Natural killer cell (primary cell): ENCODE measurements at regions not wholly inside any gene's neighbourhood (a gene's known extent, or its start where the extent isn't known, plus 50 kb on each side); places are given as distances from the start of the nearest gene placed in this dataset.
A peak's percentile ranks its signal among the peaks of the same experiment; 100 is the strongest.

Source experiments
- ATAC-seq, 3 donors: fragments of 150-1000 bp in 2 of 3; fragments of 200-7000 bp in 1 of 3; cut with Tn5 transposase; 1 replicate in 1 of 3; 2 replicates in 2 of 3; pipeline ENCODE4 v1.10.0; 2021; ENCODE audit warnings: mild to moderate bottlenecking in 2 of 3, moderate library complexity in 2 of 3
- DNase-seq, 2 donors: peaks; one replicate each; pipeline versions ENCODE4 v3.0.0 to v3.0.0-alpha.2; 2013 to 2021; ENCODE audit warnings: mixed read lengths in 1 of 2
- H3K27ac ChIP-seq: one replicate; pipeline ENCODE4 v1.5.1; 2013; ENCODE audit warnings: mild to moderate bottlenecking, low read length
- H3K27me3 ChIP-seq: one replicate; pipeline ENCODE4 v1.6.1; 2013; ENCODE audit warnings: low read length; ENCODE audit not compliant: control insufficient read depth, insufficient read depth
- H3K36me3 ChIP-seq: one replicate; pipeline ENCODE4 v1.6.1; 2013; ENCODE audit warnings: low read length; ENCODE audit not compliant: control insufficient read depth, insufficient read depth
- H3K4me1 ChIP-seq: one replicate; pipeline ENCODE4 v1.6.1; 2013; ENCODE audit warnings: low read length; ENCODE audit not compliant: control insufficient read depth, insufficient read depth
- H3K4me3 ChIP-seq: one replicate; pipeline ENCODE4 v1.5.1; 2013; ENCODE audit warnings: low read length
- H3K9me3 ChIP-seq: one replicate; pipeline ENCODE4 v1.6.1; 2013; ENCODE audit warnings: low read length; ENCODE audit not compliant: control insufficient read depth, insufficient read depth
- H3K27ac Mint-ChIP-seq, 2 donors: one replicate each; pipeline ENCODE4 v1.8.0; 2022; ENCODE audit warnings: mild to moderate bottlenecking in 2 of 2, mixed read lengths in 2 of 2, moderate library complexity in 1 of 2
- H3K27me3 Mint-ChIP-seq, 2 donors: one replicate each; pipeline ENCODE4 v1.8.0; 2022; ENCODE audit warnings: low read depth in 2 of 2, mixed read lengths in 2 of 2
- H3K36me3 Mint-ChIP-seq: one replicate; pipeline ENCODE4 v1.8.0; 2022; ENCODE audit warnings: mixed read lengths
- H3K4me1 Mint-ChIP-seq, 2 donors: one replicate each; pipeline ENCODE4 v1.8.0; 2022; ENCODE audit warnings: mixed read lengths in 2 of 2
- H3K4me3 Mint-ChIP-seq: one replicate; pipeline ENCODE4 v1.8.0; 2022; ENCODE audit warnings: mild to moderate bottlenecking, moderate library complexity, mixed read lengths
- H3K9me3 Mint-ChIP-seq, 2 donors: one replicate each; pipeline ENCODE4 v1.8.0; 2022; ENCODE audit warnings: mixed read lengths in 2 of 2
- CTCF ChIP-seq: fragments of 200-600 bp; IDR thresholded peaks from one replicate; pipeline ENCODE4 v1.8.0; 2022; ENCODE audit warnings: antibody characterized with exemption
- WGBS: methylation state at CpG from one replicate; pipeline ENCODE4 v1.1.7; 2013; ENCODE audit warnings: missing lambda C conversion rate; ENCODE audit not compliant: insufficient coverage; 5-methylcytosine and 5-hydroxymethylcytosine counted together
- intact Hi-C: fragments of 100-400 bp; cut with micrococcal nuclease; formaldehyde crosslinking; loops from one replicate; pipeline ENCODE4 v1.14.2; 2022

DNA sequence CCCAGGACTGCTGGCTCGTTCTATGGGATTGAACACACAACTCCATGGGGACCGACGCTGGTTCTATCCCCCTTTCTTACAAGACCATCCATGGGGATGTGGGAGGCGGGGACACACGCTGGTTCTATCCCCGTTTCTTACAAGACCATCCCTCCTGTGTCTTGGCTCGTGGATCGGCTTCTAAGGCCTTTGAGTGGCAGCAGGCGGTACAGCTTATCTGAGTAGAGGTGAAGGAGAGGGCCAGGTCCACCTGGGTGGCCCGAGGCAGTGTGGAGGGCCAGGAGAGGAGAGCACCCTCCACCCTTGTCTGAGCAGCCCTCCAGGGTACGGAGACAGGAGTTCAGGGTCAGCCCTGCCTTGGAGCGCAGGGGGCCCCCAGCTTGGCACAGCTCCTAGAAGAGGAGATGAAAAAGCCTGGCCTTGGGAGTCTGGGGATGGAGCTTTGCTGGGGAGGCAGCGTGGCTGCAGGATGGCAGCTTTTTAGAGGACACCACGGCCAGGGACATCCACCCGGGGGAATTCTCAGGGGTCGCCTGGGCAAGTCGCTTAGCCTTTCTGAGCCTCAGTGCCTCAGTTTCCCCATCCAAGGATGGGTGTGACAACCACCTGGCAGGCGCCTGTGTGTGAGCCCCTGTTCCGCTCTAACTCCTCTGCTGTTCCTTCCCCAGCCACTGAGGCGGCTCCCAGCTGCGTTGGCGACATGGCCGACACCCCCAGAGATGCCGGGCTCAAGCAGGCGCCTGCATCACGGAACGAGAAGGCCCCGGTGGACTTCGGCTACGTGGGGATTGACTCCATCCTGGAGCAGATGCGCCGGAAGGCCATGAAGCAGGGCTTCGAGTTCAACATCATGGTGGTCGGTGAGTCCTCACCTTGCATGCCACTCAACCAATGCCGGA, 341.0 kb downstream of the SEC14L1 start:
- peaks cover 94% of the 10 kb centered on the region for H3K4me1 ChIP-seq
- ATAC-seq (no peak), DNase-seq (no peak)
- no peaks in the 10 kb centered on the region for H3K9me3 Mint-ChIP-seq
- intact Hi-C loops = no loop called here
- H3K27me3 ChIP-seq = no peaks in the 10 kb centered on the region
- no peaks in the 10 kb centered on the region for H3K36me3 Mint-ChIP-seq
- H3K27ac Mint-ChIP-seq = peak overlapping the region; percentile 15 to 63
- TF ChIP-seq CTCF = no peak
- WGBS = 96% methylated on average over 35 of the region's 35 CpGs
- H3K27me3 Mint-ChIP-seq = no peaks in the 10 kb centered on the region
- H3K9me3 ChIP-seq = peaks cover 17% of the 10 kb centered on the region
- no peak overlapping the region for H3K27ac ChIP-seq
- H3K4me3 Mint-ChIP-seq = no peak overlapping the region
- H3K4me1 Mint-ChIP-seq = peaks cover 39 to 42% of the 10 kb centered on the region in 2 donors
- H3K36me3 ChIP-seq = peaks cover 39% of the 10 kb centered on the region
- no peak overlapping the region for H3K4me3 ChIP-seq

GRCh38 chr17:77482375-77483127, 341.8 kb downstream of the SEC14L1 start:
- Mint-ChIP-seq H3K4me3 (no peak overlapping the region), H3K27ac (no peak overlapping the region), H3K9me3 (no peaks in the 10 kb centered on the region), H3K27me3 (no peaks in the 10 kb centered on the region), H3K4me1 (peaks cover 31 to 39% of the 10 kb centered on the region in 2 donors), H3K36me3 (no peaks in the 10 kb centered on the region)
- no peak for DNase-seq
- H3K36me3 ChIP-seq = peaks cover 47% of the 10 kb centered on the region
- peaks cover 94% of the 10 kb centered on the region for H3K4me1 ChIP-seq
- no peak overlapping the region for H3K27ac ChIP-seq
- WGBS = 92% methylated on average over 25 of the region's 25 CpGs
- TF ChIP-seq CTCF = no peak
- peaks cover 17% of the 10 kb centered on the region for H3K9me3 ChIP-seq
- intact Hi-C loops = no loop called here
- H3K27me3 ChIP-seq = no peaks in the 10 kb centered on the region
- H3K4me3 ChIP-seq = no peak overlapping the region
- ATAC-seq = no peak

DNA sequence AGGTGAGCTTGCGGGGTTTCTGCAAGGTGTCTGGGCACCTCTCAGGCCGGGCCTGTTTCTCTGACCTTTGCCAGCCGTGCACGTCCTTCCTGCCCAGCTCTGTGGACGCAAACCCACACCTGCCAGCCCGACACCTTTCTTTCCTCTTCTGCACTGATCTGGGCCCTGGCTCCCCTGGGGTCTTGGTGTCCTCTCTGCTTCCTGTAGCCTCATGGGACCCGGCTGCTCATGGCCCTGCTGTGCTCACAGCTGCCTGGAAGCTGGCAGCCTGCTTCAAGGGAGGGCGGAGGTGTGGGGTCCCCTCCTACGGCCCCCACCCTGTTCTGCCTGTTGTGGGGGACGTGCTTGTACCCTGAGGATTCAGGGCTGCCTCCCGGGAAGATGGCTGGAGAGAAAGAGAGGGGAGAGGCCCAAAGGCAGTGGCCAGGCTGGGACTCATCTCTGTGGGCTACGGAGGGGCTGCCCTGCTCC, 342.4 kb downstream of the SEC14L1 start:
- H3K4me3 ChIP-seq = no peak overlapping the region
- WGBS = 83% methylated on average over 12 of the region's 12 CpGs
- Mint-ChIP-seq H3K4me1 (peaks cover 25 to 33% of the 10 kb centered on the region in 2 donors), H3K4me3 (no peak overlapping the region), H3K36me3 (no peaks in the 10 kb centered on the region), H3K27me3 (no peaks in the 10 kb centered on the region), H3K9me3 (no peaks in the 10 kb centered on the region), H3K27ac (no peak overlapping the region)
- TF ChIP-seq CTCF = no peak
- DNase-seq (no peak), ATAC-seq (no peak)
- H3K36me3 ChIP-seq = peaks cover 53% of the 10 kb centered on the region
- H3K9me3 ChIP-seq = peaks cover 17% of the 10 kb centered on the region
- H3K27ac ChIP-seq = no peak overlapping the region
- H3K27me3 ChIP-seq = no peaks in the 10 kb centered on the region
- intact Hi-C loops = no loop called here
- H3K4me1 ChIP-seq = peaks cover 94% of the 10 kb centered on the region
